GM13976 (cell line): ENCODE measurements at regions not wholly inside any gene's neighbourhood (a gene's known extent, or its start where the extent isn't known, plus 50 kb on each side); places are given as distances from the start of the nearest gene placed in this dataset.

Experiments
- DNase-seq: peaks from one replicate; pipeline ENCODE4 v3.0.0; 2012; ENCODE audit warnings: low spot score
- in situ Hi-C: fragments of 300-500 bp; cut with MboI; formaldehyde crosslinking; loops from one replicate; pipeline ENCODE4 v1.12.0; 2022; ENCODE audit warnings: low sequenced_read_pairs, mixed read lengths, inconsistent platforms; ENCODE audit not compliant: unreplicated experiment
- TF ChIP-seq, protein P1 (sequence below): IDR thresholded peaks from 2 replicates; pipeline ENCODE4 v1.5.1; 2012; ENCODE audit warnings: borderline replicate concordance, mild to moderate bottlenecking; ENCODE audit not compliant: insufficient read depth; ENCODE audit errors: extremely low read depth, missing control alignments, control extremely low read depth

DNA sequence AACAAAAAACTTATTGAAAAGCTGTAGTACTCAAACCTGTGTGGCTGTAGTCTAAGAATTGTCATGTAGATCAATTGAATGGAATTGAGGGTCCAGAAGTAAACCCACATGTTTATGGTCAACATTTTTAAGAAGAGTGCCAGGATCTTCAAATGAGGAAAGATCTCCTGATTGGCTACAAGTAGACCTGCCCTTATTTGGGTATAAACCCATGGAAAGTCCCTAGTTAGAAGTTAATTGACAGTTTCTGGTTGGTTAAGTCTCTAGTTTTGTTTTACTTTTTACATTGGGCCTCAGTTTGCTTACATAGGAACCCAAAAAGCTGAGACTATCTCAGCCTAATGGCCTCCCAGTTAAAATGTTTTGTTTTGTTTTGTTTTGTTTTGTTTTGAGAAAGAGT is 91.9 kb upstream of the RESF1 start:
- in situ Hi-C loops: no loop called here
- no peak for DNase-seq
- TF ChIP-seq, protein P1, sequence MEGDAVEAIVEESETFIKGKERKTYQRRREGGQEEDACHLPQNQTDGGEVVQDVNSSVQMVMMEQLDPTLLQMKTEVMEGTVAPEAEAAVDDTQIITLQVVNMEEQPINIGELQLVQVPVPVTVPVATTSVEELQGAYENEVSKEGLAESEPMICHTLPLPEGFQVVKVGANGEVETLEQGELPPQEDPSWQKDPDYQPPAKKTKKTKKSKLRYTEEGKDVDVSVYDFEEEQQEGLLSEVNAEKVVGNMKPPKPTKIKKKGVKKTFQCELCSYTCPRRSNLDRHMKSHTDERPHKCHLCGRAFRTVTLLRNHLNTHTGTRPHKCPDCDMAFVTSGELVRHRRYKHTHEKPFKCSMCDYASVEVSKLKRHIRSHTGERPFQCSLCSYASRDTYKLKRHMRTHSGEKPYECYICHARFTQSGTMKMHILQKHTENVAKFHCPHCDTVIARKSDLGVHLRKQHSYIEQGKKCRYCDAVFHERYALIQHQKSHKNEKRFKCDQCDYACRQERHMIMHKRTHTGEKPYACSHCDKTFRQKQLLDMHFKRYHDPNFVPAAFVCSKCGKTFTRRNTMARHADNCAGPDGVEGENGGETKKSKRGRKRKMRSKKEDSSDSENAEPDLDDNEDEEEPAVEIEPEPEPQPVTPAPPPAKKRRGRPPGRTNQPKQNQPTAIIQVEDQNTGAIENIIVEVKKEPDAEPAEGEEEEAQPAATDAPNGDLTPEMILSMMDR: no peak

DNA sequence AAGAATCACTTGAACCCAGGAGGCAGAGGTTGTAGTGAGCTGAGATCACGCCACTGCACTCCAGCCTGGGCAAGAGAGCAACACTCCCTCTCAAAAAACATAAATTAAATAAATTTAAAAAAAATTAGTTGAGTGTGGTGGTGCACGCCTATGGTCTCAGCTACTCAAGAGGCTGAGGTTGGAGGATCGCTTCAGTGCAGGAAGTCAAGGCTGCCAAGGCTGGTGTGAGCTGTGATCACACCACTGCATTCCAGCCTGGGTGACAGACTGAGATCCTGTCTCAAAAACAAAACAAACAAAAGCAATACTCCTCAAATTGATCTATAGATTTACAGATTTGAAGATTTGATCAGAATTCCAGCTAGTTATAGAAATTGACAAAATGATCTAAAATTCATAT is 92.7 kb upstream of the RESF1 start:
- DNase-seq: no peak
- TF ChIP-seq, protein P1: no peak
- in situ Hi-C loops: no loop called here

DNA sequence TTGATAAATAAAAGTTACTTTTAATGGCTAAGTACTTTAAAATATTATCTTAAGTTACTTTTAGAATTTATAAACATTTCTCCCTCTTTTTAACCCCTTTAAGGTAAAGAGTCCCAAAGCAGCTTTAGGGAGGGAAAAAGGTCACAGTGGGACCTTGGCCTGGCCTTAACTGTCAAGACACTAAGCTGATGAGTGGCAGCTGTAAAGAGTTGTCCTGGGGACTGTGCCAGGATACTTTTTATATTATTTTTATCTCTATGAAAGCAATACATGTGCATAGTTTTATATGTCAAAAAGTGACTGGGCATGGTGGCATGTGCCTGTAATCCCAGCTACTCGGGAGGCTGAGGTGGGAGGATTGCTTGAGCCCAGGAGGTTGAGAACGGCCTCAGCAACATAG is 94.2 kb upstream of the RESF1 start:
- TF ChIP-seq, protein P1: no peak
- no peak for DNase-seq
- in situ Hi-C loops: no loop called here

DNA sequence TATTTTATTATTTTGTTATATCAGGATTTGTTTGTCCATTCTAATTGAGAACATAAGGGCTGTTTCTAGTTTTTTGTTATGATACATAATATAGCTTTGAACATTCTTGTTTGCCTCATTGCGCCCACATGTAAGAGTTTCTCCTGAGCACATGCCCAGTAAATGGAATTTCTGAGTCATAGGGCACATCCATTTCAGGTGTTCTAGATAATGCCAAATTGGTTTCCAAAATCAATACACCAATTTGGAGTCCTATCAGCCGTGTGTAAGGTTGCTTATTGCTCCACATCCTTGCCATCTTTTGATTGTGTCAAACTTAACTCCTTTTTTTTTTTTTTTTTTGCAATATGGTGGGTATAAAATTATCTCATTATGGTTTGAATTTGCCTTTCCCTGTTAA is 97.9 kb upstream of the RESF1 start:
- TF ChIP-seq, protein P1: no peak
- in situ Hi-C loops: no loop called here
- DNase-seq: no peak

DNA sequence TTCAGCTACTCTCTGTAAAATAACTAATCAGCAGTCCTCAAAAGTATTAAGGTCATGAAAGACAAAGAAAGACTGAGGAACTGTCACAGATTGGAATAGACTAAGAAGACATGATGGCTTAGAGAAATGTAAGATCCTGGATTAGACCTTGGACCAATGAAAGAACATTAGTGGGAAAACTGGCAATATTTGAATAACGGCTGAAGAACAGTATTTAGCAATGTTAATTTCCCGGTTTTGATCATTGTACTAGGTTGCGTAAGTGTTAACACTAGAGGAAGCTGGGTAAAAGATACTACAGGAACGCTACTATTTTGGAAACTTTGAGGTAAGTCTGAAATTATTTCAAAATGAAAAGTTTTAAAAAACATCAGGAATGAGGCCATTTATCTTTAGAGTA is 98.8 kb upstream of the RESF1 start:
- TF ChIP-seq, protein P1: no peak
- in situ Hi-C loops: no loop called here
- DNase-seq: no peak

DNA sequence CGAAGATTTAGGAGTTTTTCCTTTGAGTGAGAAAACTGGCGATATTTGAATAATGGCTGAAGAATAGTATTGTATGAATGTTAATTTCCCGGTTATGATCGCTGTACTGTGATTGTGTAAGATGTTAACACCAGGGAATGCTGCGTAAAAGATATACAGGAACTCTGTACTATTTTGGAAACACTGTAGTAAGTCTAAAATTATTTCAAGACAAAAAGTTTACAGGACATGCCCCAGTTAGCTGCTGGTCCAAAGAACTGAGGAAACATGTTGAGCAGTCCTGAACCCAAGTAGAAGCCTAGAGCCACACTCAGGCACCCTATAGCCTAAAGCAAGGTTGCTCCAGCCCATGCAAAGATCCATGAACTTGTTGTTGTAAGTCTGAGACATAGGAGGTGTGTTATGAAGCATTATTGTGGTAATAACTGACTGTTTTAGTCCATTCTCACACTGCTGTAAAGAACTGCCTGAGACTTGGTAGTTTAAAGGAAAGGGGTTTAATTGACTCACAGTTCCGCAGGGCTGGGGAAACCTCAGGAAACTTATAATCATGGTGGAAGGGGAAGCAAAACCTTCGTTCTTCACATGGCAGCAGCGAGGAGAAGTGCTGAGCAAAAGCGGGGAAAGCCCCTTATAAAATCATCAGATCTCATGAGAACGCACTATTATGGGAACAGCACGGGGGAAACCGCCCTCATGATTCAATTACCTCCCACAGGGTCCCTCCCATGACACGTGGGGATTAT is 99.8 kb upstream of the RESF1 start:
- peak; percentile 37 for DNase-seq
- TF ChIP-seq, protein P1: no peak
- in situ Hi-C loops: no loop called here

DNA sequence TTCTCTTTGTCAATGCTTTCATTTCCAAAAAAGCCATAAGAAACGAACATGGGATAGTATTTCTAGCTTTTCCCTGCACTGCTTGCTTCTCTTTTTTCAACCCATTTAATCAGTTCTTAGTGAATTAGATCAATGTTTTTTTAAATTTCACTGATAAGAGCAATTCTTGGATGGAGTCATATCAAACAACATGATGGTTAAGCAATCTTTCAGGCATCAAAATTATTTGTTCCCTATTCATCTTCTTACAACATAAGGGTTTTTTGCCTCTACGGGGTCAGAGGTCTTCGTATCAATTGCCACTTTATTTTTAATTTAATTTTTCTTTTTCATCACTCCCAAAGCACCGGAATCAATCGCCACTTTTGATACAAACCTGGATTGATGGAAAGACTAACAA is 103.8 kb upstream of the RESF1 start:
- TF ChIP-seq, protein P1: no peak
- DNase-seq: no peak
- in situ Hi-C loops: no loop called here
